Panc1 (cell line): ENCODE measurements at regions not wholly inside any gene's neighbourhood (a gene's known extent, or its start where the extent isn't known, plus 50 kb on each side); places are given as distances from the start of the nearest gene placed in this dataset.
A peak's percentile ranks its signal among the peaks of the same experiment; 100 is the strongest.

Source experiments
- ATAC-seq: fragments of 200-7000 bp; cut with Tn5 transposase; 2 replicates; pipeline ENCODE4 v1.9.1; 2020; ENCODE audit warnings: mild to moderate bottlenecking, moderate library complexity
- BruUV-seq: library from RNA; stranded (reverse); fragments of 400-500 nt; replicated peaks from 2 replicates; lab custom pipeline; 2021; lab: Mats Ljungman, UMichigan
- CTCF ChIA-PET: fragments of 300-600 bp; sonication (Branson Sonifier 250); formaldehyde crosslinking; loops from one replicate; lab custom pipeline; 2022; ENCODE audit warnings: antibody characterized with exemption; lab: Charles Lee
- POLR2A ChIA-PET: fragments of 300-600 bp; sonication (Branson Sonifier 250); formaldehyde crosslinking; loops from one replicate; lab custom pipeline; 2022; ENCODE audit warnings: antibody characterized with exemption; lab: Charles Lee
- DNase-seq: peaks from one replicate; pipeline ENCODE4 v3.0.0-alpha.2; 2010; ENCODE audit warnings: low read depth, low spot score
- H3K27ac ChIP-seq: 2 replicates; pipeline ENCODE4 v1.5.1; 2011; ENCODE audit warnings: mild to moderate bottlenecking, low read length, inconsistent platforms
- H3K27me3 ChIP-seq: fragments of 200-500 bp; sonication (Bioruptor generic); 2 replicates; pipeline ENCODE4 v1.6.0; 2014; ENCODE audit warnings: low read length, inconsistent platforms; ENCODE audit not compliant: control insufficient read depth, insufficient read depth
- H3K36me3 ChIP-seq: fragments of 200-500 bp; sonication (Bioruptor generic); 2 replicates; pipeline ENCODE4 v1.5.1; 2014; ENCODE audit warnings: inconsistent platforms, mild to moderate bottlenecking, low read length, moderate library complexity; ENCODE audit not compliant: control insufficient read depth, insufficient read depth
- H3K4me1 ChIP-seq: 2 replicates; pipeline ENCODE4 v1.5.1; 2011; ENCODE audit warnings: inconsistent platforms, mild to moderate bottlenecking, low read length, moderate library complexity; ENCODE audit not compliant: control insufficient read depth, insufficient read depth
- H3K4me3 ChIP-seq, 2 experiments: 2 replicates each; pipeline ENCODE4 v1.5.1; 2011 to 2012; ENCODE audit warnings: low read depth in 2 of 2, low read length in 2 of 2, mild to moderate bottlenecking in 2 of 2, inconsistent platforms in 1 of 2, moderate library complexity in 1 of 2
- H3K9me3 ChIP-seq: fragments of 200-500 bp; sonication (Bioruptor generic); 2 replicates; pipeline ENCODE4 v1.5.1; 2014; ENCODE audit warnings: low read depth, mild to moderate bottlenecking, inconsistent platforms, low read length, moderate library complexity; ENCODE audit not compliant: control insufficient read depth, insufficient read depth
- POLR2AphosphoS5 ChIP-seq: IDR thresholded peaks from 2 replicates; pipeline ENCODE4 v1.6.1; 2012; ENCODE audit warnings: mild to moderate bottlenecking, low read depth, low read length, moderate library complexity
- SIN3A ChIP-seq: IDR thresholded peaks from 2 replicates; pipeline ENCODE4 v1.6.1; 2012; ENCODE audit warnings: low read depth, mild to moderate bottlenecking, low read length, moderate library complexity, borderline replicate concordance; ENCODE audit not compliant: insufficient read depth
- TCF7L2 ChIP-seq: IDR thresholded peaks from 2 replicates; pipeline ENCODE4 v1.6.1; 2011; ENCODE audit warnings: mild to moderate bottlenecking, low read depth, low read length, inconsistent platforms
- in situ Hi-C: cut with HindIII; loops from 2 replicates; pipeline ENCODE4 v1.10.0; 2016; ENCODE audit warnings: low sequenced_read_pairs, low pct_unique_long_range_greater_than_20kb
- intact Hi-C: fragments of 100-400 bp; cut with micrococcal nuclease; formaldehyde crosslinking; loops from one replicate; pipeline ENCODE4 v1.10.0; 2022; ENCODE audit not compliant: unreplicated experiment
- TF ChIP-seq, protein P1 (sequence below), 2 experiments: IDR thresholded peaks; 2 replicates each; pipeline ENCODE4 v1.6.1; 2011 to 2012; ENCODE audit warnings: low read depth in 2 of 2, control low read depth in 1 of 2, low read length in 1 of 2, mild to moderate bottlenecking in 1 of 2, moderate library complexity in 1 of 2; ENCODE audit not compliant: insufficient read depth in 1 of 2
- TF ChIP-seq, protein P2 (sequence below): fragments of 450-650 bp; IDR thresholded peaks from 2 replicates; pipeline ENCODE4 v1.5.1; 2017; ENCODE audit warnings: mild to moderate bottlenecking

- BruUV-seq: no TSS peak
- Histone ChIP-seq H3K27ac (no peak overlapping the region), H3K27me3 (peaks cover 5% of the 10 kb centered on the region; the same call in 1 of the 2 replicates), H3K4me3 (no peak overlapping the region), H3K4me1 (no peaks in the 10 kb centered on the region), H3K36me3 (no peaks in the 10 kb centered on the region), H3K9me3 (no peaks in the 10 kb centered on the region)
- DNase-seq: no peak
- TF ChIP-seq, protein P1, sequence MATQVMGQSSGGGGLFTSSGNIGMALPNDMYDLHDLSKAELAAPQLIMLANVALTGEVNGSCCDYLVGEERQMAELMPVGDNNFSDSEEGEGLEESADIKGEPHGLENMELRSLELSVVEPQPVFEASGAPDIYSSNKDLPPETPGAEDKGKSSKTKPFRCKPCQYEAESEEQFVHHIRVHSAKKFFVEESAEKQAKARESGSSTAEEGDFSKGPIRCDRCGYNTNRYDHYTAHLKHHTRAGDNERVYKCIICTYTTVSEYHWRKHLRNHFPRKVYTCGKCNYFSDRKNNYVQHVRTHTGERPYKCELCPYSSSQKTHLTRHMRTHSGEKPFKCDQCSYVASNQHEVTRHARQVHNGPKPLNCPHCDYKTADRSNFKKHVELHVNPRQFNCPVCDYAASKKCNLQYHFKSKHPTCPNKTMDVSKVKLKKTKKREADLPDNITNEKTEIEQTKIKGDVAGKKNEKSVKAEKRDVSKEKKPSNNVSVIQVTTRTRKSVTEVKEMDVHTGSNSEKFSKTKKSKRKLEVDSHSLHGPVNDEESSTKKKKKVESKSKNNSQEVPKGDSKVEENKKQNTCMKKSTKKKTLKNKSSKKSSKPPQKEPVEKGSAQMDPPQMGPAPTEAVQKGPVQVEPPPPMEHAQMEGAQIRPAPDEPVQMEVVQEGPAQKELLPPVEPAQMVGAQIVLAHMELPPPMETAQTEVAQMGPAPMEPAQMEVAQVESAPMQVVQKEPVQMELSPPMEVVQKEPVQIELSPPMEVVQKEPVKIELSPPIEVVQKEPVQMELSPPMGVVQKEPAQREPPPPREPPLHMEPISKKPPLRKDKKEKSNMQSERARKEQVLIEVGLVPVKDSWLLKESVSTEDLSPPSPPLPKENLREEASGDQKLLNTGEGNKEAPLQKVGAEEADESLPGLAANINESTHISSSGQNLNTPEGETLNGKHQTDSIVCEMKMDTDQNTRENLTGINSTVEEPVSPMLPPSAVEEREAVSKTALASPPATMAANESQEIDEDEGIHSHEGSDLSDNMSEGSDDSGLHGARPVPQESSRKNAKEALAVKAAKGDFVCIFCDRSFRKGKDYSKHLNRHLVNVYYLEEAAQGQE (IDR thresholded peaks at IDR 0.05; ENCODE audit: insufficient read depth in 1 of 2, low read depth in 2 of 2, low read length in 1 of 2): peak; percentile 66 to 75; a peak in 3 of 4 replicates
- no peak for TF ChIP-seq POLR2AphosphoS5
- ATAC-seq: no peak
- ChIA-PET POLR2A (no interaction called here), CTCF (no interaction called here)
- in situ Hi-C loops: no loop called here
- intact Hi-C loops: no loop called here
Measured at GRCh38 chr20:43320536-43320935, 130.8 kb upstream of the PTPRT start.

DNA sequence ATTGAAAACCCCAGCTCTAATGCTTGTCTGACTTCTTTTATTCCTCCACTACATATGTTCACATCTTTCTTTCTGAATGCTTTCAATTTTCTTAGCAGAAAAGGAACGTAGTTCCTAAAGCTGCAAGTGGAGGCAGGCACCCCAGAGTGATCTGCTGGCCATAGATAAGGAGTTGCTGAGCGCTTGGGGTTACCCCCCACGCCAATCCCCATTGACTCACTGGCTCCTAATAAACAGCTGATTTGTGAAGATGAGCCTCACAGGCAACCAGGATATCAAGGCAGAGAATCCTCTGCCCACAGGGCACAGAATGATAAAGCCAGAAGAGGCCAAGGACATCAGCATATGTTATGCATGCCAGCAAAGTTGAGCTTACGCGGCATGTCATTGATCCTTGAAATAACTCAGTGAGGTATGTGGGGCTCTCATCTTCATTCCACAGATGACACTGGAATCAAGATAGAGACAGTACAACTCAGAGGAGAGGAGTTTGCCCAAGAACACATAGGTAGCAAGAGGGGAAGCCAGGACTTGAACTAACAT, 129.1 kb upstream of the PTPRT start:
- ChIA-PET POLR2A (no interaction called here), CTCF (no interaction called here)
- Histone ChIP-seq H3K9me3 (no peaks in the 10 kb centered on the region), H3K36me3 (no peaks in the 10 kb centered on the region), H3K4me3 (no peak overlapping the region), H3K4me1 (no peaks in the 10 kb centered on the region), H3K27me3 (peaks cover 5% of the 10 kb centered on the region; the same call in 1 of the 2 replicates), H3K27ac (no peak overlapping the region)
- no peak for DNase-seq
- TF ChIP-seq, protein P2, sequence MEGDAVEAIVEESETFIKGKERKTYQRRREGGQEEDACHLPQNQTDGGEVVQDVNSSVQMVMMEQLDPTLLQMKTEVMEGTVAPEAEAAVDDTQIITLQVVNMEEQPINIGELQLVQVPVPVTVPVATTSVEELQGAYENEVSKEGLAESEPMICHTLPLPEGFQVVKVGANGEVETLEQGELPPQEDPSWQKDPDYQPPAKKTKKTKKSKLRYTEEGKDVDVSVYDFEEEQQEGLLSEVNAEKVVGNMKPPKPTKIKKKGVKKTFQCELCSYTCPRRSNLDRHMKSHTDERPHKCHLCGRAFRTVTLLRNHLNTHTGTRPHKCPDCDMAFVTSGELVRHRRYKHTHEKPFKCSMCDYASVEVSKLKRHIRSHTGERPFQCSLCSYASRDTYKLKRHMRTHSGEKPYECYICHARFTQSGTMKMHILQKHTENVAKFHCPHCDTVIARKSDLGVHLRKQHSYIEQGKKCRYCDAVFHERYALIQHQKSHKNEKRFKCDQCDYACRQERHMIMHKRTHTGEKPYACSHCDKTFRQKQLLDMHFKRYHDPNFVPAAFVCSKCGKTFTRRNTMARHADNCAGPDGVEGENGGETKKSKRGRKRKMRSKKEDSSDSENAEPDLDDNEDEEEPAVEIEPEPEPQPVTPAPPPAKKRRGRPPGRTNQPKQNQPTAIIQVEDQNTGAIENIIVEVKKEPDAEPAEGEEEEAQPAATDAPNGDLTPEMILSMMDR: no peak
- no peak for TF ChIP-seq TCF7L2
- TF ChIP-seq, protein P1 (IDR thresholded peaks at IDR 0.05; ENCODE audit: insufficient read depth in 1 of 2, low read depth in 2 of 2, low read length in 1 of 2): no peak
- no peak for TF ChIP-seq POLR2AphosphoS5
- no peak for TF ChIP-seq SIN3A
- no TSS peak for BruUV-seq
- in situ Hi-C loops (no loop called here), intact Hi-C loops (no loop called here)
- ATAC-seq: no peak
